AG10803 (cell line): ENCODE measurements at regions not wholly inside any gene's neighbourhood (a gene's known extent, or its start where the extent isn't known, plus 50 kb on each side); places are given as distances from the start of the nearest gene placed in this dataset.
"Not testable (repeated sequence)": the region's sequence is repeated elsewhere in the genome, so short reads cannot be mapped to it uniquely, and the experiment has no call there.

Experiments used
- DNase-seq: peaks from one replicate; pipeline ENCODE4 v3.0.0; 2010; ENCODE audit warnings: low read depth
- H3K4me3 ChIP-seq: 2 replicates; pipeline ENCODE4 v1.5.1; 2011; ENCODE audit warnings: mild to moderate bottlenecking, low read length, control low read depth
- TF ChIP-seq, protein P1 (sequence below): conservative IDR thresholded peaks from 2 replicates; pipeline ENCODE4 v1.5.1; 2011; ENCODE audit warnings: mild to moderate bottlenecking, low read length, control low read depth, inconsistent platforms

DNA sequence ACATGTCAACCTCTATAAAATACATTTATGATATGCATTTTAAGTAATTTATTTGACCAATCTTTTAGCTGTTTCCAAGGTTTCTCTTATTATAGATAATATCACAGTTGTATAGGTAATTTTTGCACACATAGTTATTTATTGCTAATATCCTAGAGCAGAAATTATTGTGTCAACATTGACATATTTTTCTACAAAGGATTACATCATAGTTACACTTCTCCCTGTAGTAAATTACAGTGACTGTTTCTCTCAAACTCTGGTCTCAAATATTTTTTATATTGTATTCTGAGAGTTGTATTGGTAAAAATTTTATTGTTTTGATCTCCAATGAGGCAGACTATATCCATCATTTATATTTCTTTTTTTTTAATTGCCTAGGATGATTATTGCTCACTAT lies 714.4 kb upstream of the CDH6 start:
- TF ChIP-seq, protein P1, sequence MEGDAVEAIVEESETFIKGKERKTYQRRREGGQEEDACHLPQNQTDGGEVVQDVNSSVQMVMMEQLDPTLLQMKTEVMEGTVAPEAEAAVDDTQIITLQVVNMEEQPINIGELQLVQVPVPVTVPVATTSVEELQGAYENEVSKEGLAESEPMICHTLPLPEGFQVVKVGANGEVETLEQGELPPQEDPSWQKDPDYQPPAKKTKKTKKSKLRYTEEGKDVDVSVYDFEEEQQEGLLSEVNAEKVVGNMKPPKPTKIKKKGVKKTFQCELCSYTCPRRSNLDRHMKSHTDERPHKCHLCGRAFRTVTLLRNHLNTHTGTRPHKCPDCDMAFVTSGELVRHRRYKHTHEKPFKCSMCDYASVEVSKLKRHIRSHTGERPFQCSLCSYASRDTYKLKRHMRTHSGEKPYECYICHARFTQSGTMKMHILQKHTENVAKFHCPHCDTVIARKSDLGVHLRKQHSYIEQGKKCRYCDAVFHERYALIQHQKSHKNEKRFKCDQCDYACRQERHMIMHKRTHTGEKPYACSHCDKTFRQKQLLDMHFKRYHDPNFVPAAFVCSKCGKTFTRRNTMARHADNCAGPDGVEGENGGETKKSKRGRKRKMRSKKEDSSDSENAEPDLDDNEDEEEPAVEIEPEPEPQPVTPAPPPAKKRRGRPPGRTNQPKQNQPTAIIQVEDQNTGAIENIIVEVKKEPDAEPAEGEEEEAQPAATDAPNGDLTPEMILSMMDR: no peak
- DNase-seq: no peak
- no peak overlapping the region for H3K4me3 ChIP-seq

DNA sequence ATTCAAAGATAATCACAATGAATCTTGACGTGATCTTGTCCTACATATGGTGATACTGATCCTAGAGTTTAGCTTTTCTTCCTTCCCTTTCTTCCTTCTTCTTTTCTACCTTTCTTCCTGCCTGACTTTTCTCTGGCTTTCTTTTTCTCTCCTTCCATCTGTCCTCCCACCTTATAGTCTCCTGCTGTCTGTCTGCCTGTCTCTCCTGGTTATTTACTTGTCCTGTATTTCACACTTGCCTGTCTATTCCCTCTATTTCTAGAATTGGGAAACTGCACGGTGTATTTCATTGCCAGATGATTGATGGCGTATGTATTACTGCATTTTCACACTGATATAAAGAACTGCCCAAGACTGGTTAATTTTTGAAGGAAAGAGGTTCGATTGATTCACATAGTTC lies 718.1 kb upstream of the CDH6 start:
- TF ChIP-seq, protein P1: no peak
- no peak for DNase-seq
- H3K4me3 ChIP-seq: no peak overlapping the region

DNA sequence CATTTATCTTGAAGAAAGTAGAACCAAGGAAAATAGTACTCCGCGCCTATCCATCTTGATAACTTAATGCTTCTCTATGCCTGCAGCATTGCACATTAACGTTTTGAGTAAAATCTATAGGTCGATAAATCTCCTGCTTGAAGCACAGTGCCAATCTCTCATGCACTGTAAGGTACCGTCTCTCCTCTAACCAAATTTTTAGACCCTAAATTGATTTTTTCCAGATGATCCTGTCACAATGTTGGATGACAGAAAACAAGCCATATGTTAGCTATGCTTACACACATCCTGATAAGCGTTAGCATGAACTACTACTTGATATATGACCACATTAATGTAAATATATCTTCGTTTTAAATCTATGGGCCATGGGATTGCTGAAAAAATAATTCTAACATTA lies 723.8 kb upstream of the CDH6 start:
- no peak overlapping the region for H3K4me3 ChIP-seq
- DNase-seq: no peak
- TF ChIP-seq, protein P1: no peak

DNA sequence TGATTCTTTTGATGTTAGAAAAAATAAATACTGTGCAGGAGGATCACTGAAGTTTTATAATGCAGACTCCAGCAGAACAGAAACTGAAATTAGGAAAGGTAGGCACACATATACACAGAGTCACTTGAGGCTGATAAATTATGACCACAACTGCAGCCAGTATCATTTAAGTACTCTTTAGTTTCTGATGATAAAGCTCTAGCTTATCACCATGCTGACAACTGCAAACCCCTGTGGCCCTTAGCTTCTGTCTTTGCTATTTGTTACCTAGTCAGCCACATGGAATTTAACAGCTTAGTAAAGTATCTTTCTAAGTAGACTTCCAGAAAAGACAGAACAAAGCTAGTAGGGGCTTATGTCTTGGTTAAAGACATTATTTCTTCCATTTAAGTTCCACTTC lies 734.8 kb upstream of the CDH6 start:
- TF ChIP-seq, protein P1: no peak
- DNase-seq: no peak
- H3K4me3 ChIP-seq: no peak overlapping the region

DNA sequence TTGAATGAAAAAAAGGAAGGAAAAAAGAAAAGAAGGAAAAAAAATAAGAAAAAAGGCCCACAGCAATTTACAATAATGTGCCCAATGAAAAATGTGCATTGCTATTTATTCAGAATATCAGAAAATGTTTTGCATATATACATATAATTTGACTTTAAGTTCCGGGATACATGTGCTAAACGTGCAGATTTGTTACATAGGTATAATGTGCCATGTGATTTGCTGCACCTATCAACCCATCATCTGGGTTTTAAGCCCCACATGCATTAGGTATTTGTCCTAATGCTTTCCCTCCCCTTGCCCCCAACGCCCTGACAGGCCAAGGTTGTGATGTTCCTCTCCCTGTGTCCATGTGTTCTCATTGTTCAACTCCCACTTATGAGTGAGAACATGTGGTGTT lies 738.0 kb upstream of the CDH6 start:
- not testable (repeated sequence) for DNase-seq, H3K4me3 ChIP-seq

DNA sequence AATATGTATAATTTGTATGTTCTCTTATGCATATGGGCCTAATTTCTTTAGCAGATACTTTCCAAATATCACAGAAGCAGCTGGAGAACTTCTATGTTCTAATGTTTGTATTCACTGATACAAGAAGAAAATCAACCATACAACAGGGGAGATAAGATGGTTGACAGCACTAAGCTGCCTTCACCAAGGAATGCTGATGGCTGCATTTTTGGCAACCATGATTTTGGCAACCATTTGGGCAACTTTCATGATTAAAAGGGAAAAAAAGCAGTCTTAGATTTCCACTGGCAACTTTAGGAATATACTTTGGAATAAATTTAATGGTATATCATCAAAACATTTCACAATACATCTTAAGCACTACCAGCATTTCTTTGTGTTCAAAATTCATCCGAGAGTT lies 740.3 kb upstream of the CDH6 start:
- TF ChIP-seq, protein P1: no peak
- no peak overlapping the region for H3K4me3 ChIP-seq
- no peak for DNase-seq

DNA sequence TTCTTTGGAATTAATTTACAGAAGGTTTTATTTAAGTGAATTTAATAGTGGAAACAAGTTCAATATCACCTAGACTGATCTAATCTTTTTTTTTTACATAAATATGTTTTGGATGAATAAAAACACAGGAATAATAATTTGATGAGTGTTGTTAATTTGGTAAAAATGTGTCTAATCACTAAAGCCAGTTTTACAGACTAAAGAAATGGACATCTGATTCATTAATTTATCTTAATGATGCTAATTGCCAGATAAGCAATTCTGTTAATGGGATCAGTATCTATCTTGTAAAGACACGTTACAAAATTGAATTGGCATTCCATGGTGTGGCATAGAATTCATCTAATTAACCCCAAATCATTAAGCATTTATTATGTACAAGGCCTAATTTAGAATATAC lies 743.3 kb upstream of the CDH6 start:
- TF ChIP-seq, protein P1: no peak
- no peak for DNase-seq

DNA sequence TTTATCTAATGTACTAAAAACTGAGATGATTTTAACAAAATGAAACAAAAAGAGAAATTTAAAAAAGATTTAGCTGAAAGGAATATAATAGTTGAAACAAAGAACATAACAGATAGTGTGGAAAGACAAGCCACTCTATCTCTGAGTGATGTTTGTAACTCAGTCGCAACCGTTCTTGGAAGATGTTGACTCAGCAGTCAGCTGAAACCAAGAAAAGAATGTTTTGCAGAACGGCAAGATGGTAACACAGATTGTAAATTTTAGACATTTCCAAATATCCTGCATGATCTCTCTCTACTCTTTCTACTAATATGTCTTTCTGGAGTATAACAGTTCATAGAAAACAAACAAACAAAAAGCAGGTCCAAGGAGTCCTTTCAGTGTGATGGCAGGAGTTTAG lies 746.1 kb upstream of the CDH6 start:
- TF ChIP-seq, protein P1: no peak
- DNase-seq: no peak
- H3K4me3 ChIP-seq: no peak overlapping the region

More for the DNA sequence above, 743.3 kb upstream of the CDH6 start:
- H3K4me3 ChIP-seq: no peak overlapping the region
